MCF 10A (cell line): ENCODE measurements at regions not wholly inside any gene's neighbourhood (a gene's known extent, or its start where the extent isn't known, plus 50 kb on each side); places are given as distances from the start of the nearest gene placed in this dataset.

Experiments used
- BruUV-seq: library from RNA; stranded (reverse); fragments of 400-500 nt; replicated peaks from 2 replicates; lab custom pipeline; 2021; lab: Mats Ljungman, UMichigan
- CTCF ChIA-PET: fragments of 300-600 bp; sonication (Branson Sonifier 250); formaldehyde crosslinking; extraction: SDS; loops from one replicate; lab custom pipeline; 2021; ENCODE audit warnings: antibody characterized with exemption, inconsistent platforms; lab: Yijun Ruan, JAX
- POLR2A ChIA-PET: fragments of 300-600, 350-650 bp; sonication (Branson Sonifier 250); formaldehyde crosslinking; extraction: SDS; loops from one replicate; lab custom pipeline; 2020; ENCODE audit warnings: antibody characterized with exemption, inconsistent platforms; lab: Yijun Ruan, JAX
- DNase-seq: peaks from one replicate; pipeline ENCODE4 v3.0.0-alpha.2; 2018; ENCODE audit not compliant: unreplicated experiment
- H3K27ac Mint-ChIP-seq: one replicate; pipeline ENCODE4 v1.8.0; 2022; ENCODE audit warnings: mild to moderate bottlenecking, low read depth, mixed read lengths; ENCODE audit not compliant: unreplicated experiment
- H3K27me3 Mint-ChIP-seq: one replicate; pipeline ENCODE4 v1.8.0; 2022; ENCODE audit warnings: mixed read lengths; ENCODE audit not compliant: insufficient read depth, unreplicated experiment
- H3K36me3 Mint-ChIP-seq: one replicate; pipeline ENCODE4 v1.8.0; 2022; ENCODE audit warnings: mild to moderate bottlenecking, moderate library complexity, mixed read lengths; ENCODE audit not compliant: insufficient read depth, unreplicated experiment
- H3K4me1 Mint-ChIP-seq: one replicate; pipeline ENCODE4 v1.8.0; 2022; ENCODE audit warnings: mixed read lengths; ENCODE audit not compliant: insufficient read depth, unreplicated experiment
- H3K4me3 Mint-ChIP-seq: one replicate; pipeline ENCODE4 v1.8.0; 2022; ENCODE audit warnings: mild to moderate bottlenecking, moderate library complexity, mixed read lengths; ENCODE audit not compliant: unreplicated experiment
- H3K9me3 Mint-ChIP-seq: one replicate; pipeline ENCODE4 v1.8.0; 2022; ENCODE audit warnings: mixed read lengths; ENCODE audit not compliant: unreplicated experiment
- CTCF ChIP-seq: fragments of 200-600 bp; IDR thresholded peaks from one replicate; pipeline ENCODE4 v1.8.0; 2022; ENCODE audit warnings: antibody characterized with exemption, mild to moderate bottlenecking; ENCODE audit not compliant: unreplicated experiment
- intact Hi-C: fragments of 100-400 bp; cut with micrococcal nuclease; formaldehyde crosslinking; loops from 2 replicates; pipeline ENCODE4 v1.14.1; 2022

GRCh38 chr18:26654616-26655524 lies 106.5 kb upstream of the KCTD1 start:
- intact Hi-C loops = loop anchor here (10.0 kb wide), 1 partner anchor 310 kb away; no protein-coding TSS in a partner anchor
- Mint-ChIP-seq H3K27me3 (peaks cover 15% of the 10 kb centered on the region), H3K4me3 (peak overlapping the region; percentile 99), H3K27ac (no peak overlapping the region), H3K36me3 (no peaks in the 10 kb centered on the region), H3K9me3 (no peaks in the 10 kb centered on the region), H3K4me1 (peaks cover 14% of the 10 kb centered on the region)
- ChIA-PET POLR2A (interaction anchor here (1.1 kb wide), 1 partner anchor 111 kb away, joined by 3 read pairs; no protein-coding TSS in a partner anchor), CTCF (interaction anchor here (0.6 to 1.4 kb wide), 4 partner anchors 34 to 348 kb away, joined by 3 to 10 read pairs (median 4); no protein-coding TSS in a partner anchor)
- no TSS peak for BruUV-seq
- no peak for DNase-seq
- no peak for TF ChIP-seq CTCF

GRCh38 chr18:26653943-26654615 lies 105.7 kb upstream of the KCTD1 start:
- no peaks in the 10 kb centered on the region for H3K9me3 Mint-ChIP-seq
- CTCF ChIA-PET = interaction anchor here (0.5 to 1.7 kb wide), 8 partner anchors 33 to 347 kb away, joined by 3 to 10 read pairs (median 4); no protein-coding TSS in a partner anchor
- H3K4me1 Mint-ChIP-seq = peaks cover 14% of the 10 kb centered on the region
- peaks cover 15% of the 10 kb centered on the region for H3K27me3 Mint-ChIP-seq
- intact Hi-C loops = loop anchor here (10.0 kb wide), 1 partner anchor 311 kb away; no protein-coding TSS in a partner anchor
- no TSS peak for BruUV-seq
- H3K27ac Mint-ChIP-seq = no peak overlapping the region
- TF ChIP-seq CTCF = no peak
- no peak for DNase-seq
- POLR2A ChIA-PET = interaction anchor here (0.7 to 1.1 kb wide), 2 partner anchors 112 to 1425 kb away, joined by 3 read pairs; no protein-coding TSS in a partner anchor
- H3K4me3 Mint-ChIP-seq = no peak overlapping the region
- H3K36me3 Mint-ChIP-seq = no peaks in the 10 kb centered on the region

GRCh38 chr18:26652501-26652900 lies 104.1 kb upstream of the KCTD1 start:
- intact Hi-C loops = loop anchor here (10.0 kb wide), 1 partner anchor 312 kb away; no protein-coding TSS in a partner anchor
- no peak for TF ChIP-seq CTCF
- no TSS peak for BruUV-seq
- H3K4me1 Mint-ChIP-seq = peaks cover 7% of the 10 kb centered on the region
- H3K9me3 Mint-ChIP-seq = no peaks in the 10 kb centered on the region
- no peak overlapping the region for H3K27ac Mint-ChIP-seq
- POLR2A ChIA-PET = no interaction called here
- CTCF ChIA-PET = interaction anchor here (0.5 to 1.7 kb wide), 4 partner anchors 31 to 336 kb away, joined by 3 to 4 read pairs (median 3); no protein-coding TSS in a partner anchor
- no peak for DNase-seq
- no peaks in the 10 kb centered on the region for H3K36me3 Mint-ChIP-seq
- no peak overlapping the region for H3K4me3 Mint-ChIP-seq
- H3K27me3 Mint-ChIP-seq = peaks cover 15% of the 10 kb centered on the region
